HG03108 (cell line): ENCODE measurements at regions not wholly inside any gene's neighbourhood (a gene's known extent, or its start where the extent isn't known, plus 50 kb on each side); places are given as distances from the start of the nearest gene placed in this dataset.

Experiments used
- ATAC-seq: cut with Tn5 transposase; IDR thresholded peaks from one replicate; pipeline ENCODE4 v1.9.1; 2021; ENCODE audit warnings: moderate library complexity; ENCODE audit not compliant: unreplicated experiment

DNA sequence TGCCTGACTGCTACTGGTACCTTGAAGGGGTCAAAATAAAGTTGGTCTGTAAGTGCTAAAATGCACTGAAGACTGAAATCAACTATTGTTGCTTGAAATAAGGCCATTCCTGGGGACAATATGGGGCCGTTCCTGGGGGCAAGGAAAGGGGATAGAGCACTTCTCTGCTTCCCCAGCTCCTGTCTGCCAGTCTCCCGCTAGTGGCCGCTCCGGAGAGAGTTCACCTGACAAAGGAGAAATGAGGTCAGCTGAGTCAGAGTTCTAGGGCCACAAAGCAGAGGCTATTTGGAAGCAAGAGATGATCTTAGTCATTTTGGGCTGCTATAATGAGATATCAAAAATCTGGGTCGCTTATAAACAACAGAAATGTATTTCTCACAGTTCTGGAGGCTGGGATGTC is 345.9 kb downstream of the TSN start:
- no peak for ATAC-seq

DNA sequence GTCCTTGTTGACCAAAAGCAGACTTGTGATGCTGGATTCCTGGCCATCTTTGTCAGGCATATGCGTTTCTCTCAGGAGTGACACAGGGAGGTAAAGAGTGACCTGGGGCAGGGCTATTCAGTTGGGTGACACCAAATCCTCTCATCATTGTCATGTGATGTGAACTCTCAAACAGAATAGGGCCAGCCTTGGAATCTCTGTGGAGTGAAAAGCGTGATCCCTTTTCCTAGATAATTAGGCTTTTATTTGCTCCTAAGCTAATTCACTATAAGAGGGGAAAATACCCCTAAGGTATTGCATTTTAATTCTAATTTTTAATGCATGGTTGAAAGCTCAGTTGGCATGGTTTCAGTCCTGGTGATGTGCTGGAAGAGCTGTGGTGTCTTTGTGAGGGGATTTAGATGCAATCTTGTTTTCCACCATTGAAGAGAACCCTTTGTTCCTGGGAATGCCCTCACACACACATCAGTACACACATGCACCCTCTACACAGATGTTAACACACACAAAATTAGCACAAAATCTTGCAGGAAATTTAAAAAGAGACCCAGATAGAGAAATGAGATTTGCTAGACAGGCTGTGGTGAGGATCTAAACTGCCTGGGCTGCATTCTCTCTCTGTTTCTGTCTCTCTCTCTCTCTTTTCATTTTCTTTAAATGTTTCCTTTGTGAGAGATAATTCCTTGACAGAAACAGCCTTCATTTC is 349.9 kb downstream of the TSN start:
- no peak for ATAC-seq

- ATAC-seq, result no peak
Measured at GRCh38 chr2:122105877-122106206, 350.4 kb downstream of the TSN start.

DNA sequence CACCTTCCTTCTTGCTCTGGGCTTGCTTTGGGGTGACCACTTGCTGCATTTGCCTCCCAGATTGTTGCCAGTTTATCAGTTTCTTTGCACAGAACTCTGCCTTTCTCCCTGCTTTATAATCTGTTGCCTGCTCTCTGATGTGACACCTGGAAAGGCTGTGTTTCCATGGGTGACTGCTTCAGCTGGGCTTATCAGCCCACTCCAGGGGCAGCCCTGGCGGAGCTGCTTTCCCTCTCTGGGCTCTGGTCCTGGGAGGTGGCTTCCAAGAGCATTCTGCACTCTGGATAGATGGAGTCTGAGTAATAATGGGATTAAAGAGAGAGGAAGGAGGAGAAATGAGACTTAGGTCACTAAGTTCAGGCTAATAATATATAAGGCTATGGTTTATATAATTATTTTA is 352.7 kb downstream of the TSN start:
- no peak for ATAC-seq

GRCh38 chr2:122112216-122113005 is 357.0 kb downstream of the TSN start:
- no peak for ATAC-seq

DNA sequence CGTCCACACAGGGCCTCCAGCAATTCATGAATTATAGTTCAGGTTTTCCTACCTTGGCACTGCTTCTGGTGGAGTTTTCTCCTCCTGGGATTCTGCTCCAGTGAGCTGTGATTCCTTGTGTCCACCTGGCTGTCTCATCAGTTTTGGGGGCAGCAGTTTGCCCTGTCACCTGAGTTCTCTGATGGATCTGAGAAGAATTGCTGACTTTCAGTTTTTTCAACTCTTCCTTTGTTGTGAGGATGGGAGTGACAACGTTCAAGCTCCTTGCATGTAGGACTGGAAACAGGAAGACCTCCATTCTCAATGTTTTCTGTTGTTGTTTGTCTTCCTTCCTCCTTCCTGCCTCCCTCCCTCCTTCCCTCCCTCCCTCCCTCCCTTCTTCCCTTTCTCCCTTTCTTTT is 359.0 kb downstream of the TSN start:
- ATAC-seq, result no peak

DNA sequence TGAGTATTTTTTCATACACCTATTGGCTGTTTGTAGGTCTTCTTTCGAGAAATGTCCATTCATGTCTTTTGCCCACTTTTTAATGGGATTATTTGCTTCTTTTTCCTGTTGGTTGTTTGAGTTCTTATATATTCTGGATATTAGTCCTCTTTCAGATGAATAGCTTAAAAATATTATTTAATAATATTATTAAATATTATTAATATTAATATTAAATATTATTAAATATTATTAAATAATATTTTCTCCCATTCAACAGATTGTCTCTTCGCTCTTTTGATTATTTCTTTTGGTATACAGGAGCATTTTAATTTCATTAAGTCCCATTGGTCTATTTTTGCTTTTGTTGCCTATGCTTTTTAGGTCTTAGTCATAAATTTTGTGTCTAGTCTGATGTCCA is 361.9 kb downstream of the TSN start:
- no peak for ATAC-seq

- ATAC-seq, result no peak
Measured at GRCh38 chr2:122129399-122129798, 373.9 kb downstream of the TSN start.

- ATAC-seq, result no peak
Measured at GRCh38 chr2:122132147-122132691, 376.8 kb downstream of the TSN start.

GRCh38 chr2:122135021-122135937 is 379.8 kb downstream of the TSN start:
- ATAC-seq, result no peak

GRCh38 chr2:122136056-122136455 is 380.6 kb downstream of the TSN start:
- ATAC-seq, result peak; percentile 84

DNA sequence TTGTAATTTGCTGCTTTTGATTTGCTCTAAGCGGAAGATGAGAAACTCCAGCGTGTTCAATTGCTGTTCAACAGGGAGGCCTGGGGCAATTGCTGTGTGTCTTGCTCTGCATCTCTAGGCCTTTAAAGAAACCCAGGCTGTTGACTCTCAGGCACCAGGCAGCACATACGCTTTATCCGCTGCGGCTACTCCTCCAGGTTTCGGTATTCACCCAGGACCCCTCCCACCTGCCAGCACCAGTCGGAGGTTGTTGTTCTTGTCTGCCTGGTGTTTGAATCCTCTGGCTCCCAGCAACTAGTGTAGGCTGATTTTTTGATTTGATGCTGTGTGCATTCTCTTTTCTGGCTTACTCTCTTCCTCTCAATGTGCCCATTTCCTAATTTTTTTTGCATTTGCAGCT is 383.1 kb downstream of the TSN start:
- no peak for ATAC-seq

GRCh38 chr2:122139739-122140420 is 384.4 kb downstream of the TSN start:
- ATAC-seq, result no peak

DNA sequence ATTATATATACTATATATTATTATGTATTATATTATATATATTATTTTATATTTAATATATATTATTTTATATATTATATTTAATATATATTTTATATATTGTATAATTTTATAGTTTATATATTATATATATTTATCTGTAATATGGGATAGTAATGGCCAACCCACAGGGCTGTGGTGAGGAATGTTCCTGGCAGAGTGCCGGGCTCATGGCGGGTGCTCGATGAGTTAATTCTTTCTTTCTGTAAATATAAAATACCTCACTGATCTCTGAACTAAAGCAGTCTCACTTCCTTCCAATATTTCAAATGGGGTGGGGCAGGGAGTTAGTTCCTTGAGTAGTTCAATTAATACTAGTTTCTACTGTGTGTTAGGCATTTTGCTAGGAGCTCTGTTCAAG is 389.4 kb downstream of the TSN start:
- ATAC-seq, result no peak

GRCh38 chr2:122145856-122146255 is 390.4 kb downstream of the TSN start:
- no peak for ATAC-seq

GRCh38 chr2:122148128-122148767 is 392.8 kb downstream of the TSN start:
- no peak for ATAC-seq

DNA sequence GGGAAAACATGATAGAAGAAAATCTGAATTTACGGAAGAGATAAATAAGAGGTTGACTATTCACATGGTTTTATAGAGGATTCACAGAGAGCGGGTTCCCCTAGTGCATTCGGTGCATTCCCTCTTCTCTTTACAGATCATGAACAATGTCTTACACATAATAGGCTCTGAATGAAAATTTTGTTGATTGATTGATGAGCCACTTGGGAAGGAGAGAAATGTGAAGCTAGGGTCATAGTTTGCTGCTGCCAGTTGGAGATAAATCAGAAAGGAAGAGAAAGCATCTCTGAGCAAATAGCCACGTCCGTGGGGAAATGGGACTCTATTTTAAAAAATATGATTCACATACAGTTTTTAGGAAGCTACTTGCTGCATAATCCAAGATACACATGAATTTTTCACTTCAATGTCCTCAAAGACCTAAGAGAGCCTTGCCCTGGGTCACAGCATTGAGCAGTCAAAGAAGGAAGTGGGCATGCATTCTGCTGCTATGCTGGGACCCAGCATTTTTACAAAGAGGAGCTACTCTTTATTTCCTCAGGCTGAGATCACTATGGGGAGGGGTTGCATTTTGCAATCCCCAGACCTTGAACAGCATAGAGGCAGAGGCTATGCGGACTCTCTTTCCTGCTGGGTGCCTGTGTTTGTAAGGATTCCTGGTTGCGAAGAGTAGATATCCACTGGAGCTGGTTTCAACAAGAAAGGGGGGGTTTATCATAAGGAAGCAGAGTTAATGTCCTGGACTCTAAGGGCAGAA is 395.3 kb downstream of the TSN start:
- ATAC-seq, result no peak

- ATAC-seq, result no peak
Measured at GRCh38 chr2:122152571-122152970, 397.1 kb downstream of the TSN start.

DNA sequence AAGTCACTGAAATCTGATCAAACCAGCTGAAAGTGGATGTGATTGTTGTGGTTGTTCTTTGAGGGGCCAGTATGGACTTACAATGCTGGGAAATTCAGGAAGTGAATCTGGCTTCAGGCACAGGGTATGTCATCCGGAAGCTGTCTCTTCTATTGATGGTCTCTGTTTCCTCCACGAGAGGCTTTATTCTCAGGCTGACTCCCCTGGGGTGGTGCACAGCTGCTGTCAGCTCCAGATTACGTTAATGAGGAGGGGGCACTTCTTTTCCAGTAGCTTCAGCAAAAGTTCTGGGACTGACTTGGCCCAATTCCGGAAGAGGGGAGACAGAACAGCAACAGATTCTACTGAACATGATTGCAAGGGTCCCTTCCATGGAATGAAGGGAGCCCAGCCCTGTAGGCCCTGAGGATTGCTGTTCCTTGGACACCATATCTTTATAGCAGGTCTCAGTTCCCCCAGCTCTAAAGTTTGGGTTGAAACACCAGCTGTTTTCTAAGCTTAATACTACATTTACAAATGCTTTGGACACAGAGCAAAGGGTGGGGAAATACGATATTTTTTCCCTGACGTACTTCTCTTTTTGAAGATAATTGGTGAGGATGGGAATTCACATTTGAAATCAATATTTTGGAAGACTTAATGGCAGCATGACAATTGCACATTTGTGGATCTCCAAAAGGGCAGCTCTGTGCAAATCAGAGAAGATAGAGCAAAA is 400.9 kb downstream of the TSN start:
- no peak for ATAC-seq
